Psoas muscle (tissue), 7 donors: ENCODE measurements at regions not wholly inside any gene's neighbourhood (a gene's known extent, or its start where the extent isn't known, plus 50 kb on each side); places are given as distances from the start of the nearest gene placed in this dataset.

ENCODE experiments used
- ATAC-seq, 4 donors: fragments of 200-7000 bp; cut with Tn5 transposase; one replicate each; pipeline ENCODE4 v1.9.1; 2020; ENCODE audit warnings: moderate library complexity in 3 of 4, mild to moderate bottlenecking in 2 of 4
- DNase-seq, 2 donors: peaks; one replicate each; pipeline ENCODE4 v3.0.0-alpha.2; 2020
- H3K27ac ChIP-seq: fragments of 200-600 bp; one replicate; pipeline ENCODE4 v1.8.0; 2022
- H3K27me3 ChIP-seq, 3 donors: fragments of 200-600 bp in 1 of 3; one replicate each; pipeline versions ENCODE4 v1.6.1 to v1.8.0; 2013 to 2022; ENCODE audit warnings: low read length in 2 of 3, mild to moderate bottlenecking in 2 of 3, moderate library complexity in 1 of 3; ENCODE audit not compliant: insufficient read depth in 3 of 3
- H3K36me3 ChIP-seq, 2 donors: fragments of 200-600 bp in 1 of 2; one replicate each; pipeline versions ENCODE4 v1.6.1 to v1.8.0; 2013 to 2022; ENCODE audit warnings: low read depth in 1 of 2, mild to moderate bottlenecking in 1 of 2, moderate library complexity in 1 of 2; ENCODE audit not compliant: insufficient read depth in 1 of 2
- H3K4me1 ChIP-seq: fragments of 200-600 bp; one replicate; pipeline ENCODE4 v1.8.0; 2022
- H3K4me3 ChIP-seq: fragments of 200-600 bp; one replicate; pipeline ENCODE4 v1.8.0; 2022; ENCODE audit warnings: mild to moderate bottlenecking
- H3K9me3 ChIP-seq: fragments of 200-600 bp; one replicate; pipeline ENCODE4 v1.8.0; 2022
- CTCF ChIP-seq: fragments of 200-600 bp; IDR thresholded peaks from one replicate; pipeline ENCODE4 v1.8.0; 2022; ENCODE audit warnings: antibody characterized with exemption
- WGBS, 3 donors: extraction: QIAGEN DNeasy Blood & Tissue Kit; methylation state at CpG; one replicate each; pipeline versions ENCODE4 v1.1.6 to v1.1.7; 2013; 5-methylcytosine and 5-hydroxymethylcytosine counted together
- intact Hi-C, 2 donors: fragments of 100-400 bp; cut with DNase I; formaldehyde crosslinking; loops; one replicate each; pipeline versions ENCODE4 v1.11.0 to v1.14.2; 2022
- donor health status: healthy with polysubstance abuse.
- donor health status: DM: no; HTN: no; CAD: no; lungs with moderate emphysema.
- donor health status: Bipolar disorder and iron deficiency.
- donor health status: healthy.
- donor health status: DM: yes; HTN: yes; CAD: no.
- donor health status: DM: no; HTN: no; CAD: no.
- donor health status: DM: yes; HTN: yes; CAD: no.

GRCh38 chr14:87581298-87581697 is 411.7 kb downstream of the GALC start:
- Histone ChIP-seq H3K9me3 (no peaks in the 10 kb centered on the region), H3K36me3 (no peaks in the 10 kb centered on the region), H3K4me3 (no peak overlapping the region), H3K27ac (no peak overlapping the region), H3K4me1 (no peaks in the 10 kb centered on the region), H3K27me3 (no peaks in the 10 kb centered on the region)
- WGBS, 3 donors: 63 to 79% (median 63%) methylated on average over 2 of the region's 2 CpGs
- TF ChIP-seq CTCF: no peak
- intact Hi-C loops: no loop called here
- no peak for DNase-seq
- no peak for ATAC-seq

- H3K27ac ChIP-seq: no peak overlapping the region
- no peaks in the 10 kb centered on the region for H3K27me3 ChIP-seq
- H3K36me3 ChIP-seq: no peaks in the 10 kb centered on the region
- DNase-seq (no peak), ATAC-seq (no peak)
- 33 to 37% (median 34%) methylated on average over 2 of the region's 2 CpGs for whole genome bisulfite sequencing, 3 donors
- H3K4me1 ChIP-seq: no peaks in the 10 kb centered on the region
- no peaks in the 10 kb centered on the region for H3K9me3 ChIP-seq
- intact Hi-C loops: no loop called here
- no peak overlapping the region for H3K4me3 ChIP-seq
- TF ChIP-seq CTCF: no peak
These were observed 413.9 kb downstream of the GALC start for GRCh38 chr14:87579036-87579435.

GRCh38 chr14:87575378-87575777 is 417.6 kb downstream of the GALC start:
- Histone ChIP-seq H3K4me3 (no peak overlapping the region), H3K27ac (no peak overlapping the region), H3K36me3 (no peaks in the 10 kb centered on the region), H3K4me1 (no peaks in the 10 kb centered on the region), H3K9me3 (no peaks in the 10 kb centered on the region), H3K27me3 (no peaks in the 10 kb centered on the region)
- intact Hi-C loops: no loop called here
- WGBS, 3 donors: 89 to 91% (median 90%) methylated on average over 6 of the region's 6 CpGs
- ATAC-seq (no peak), DNase-seq (no peak)
- no peak for TF ChIP-seq CTCF

GRCh38 chr14:87573591-87573990 is 419.4 kb downstream of the GALC start:
- no peaks in the 10 kb centered on the region for H3K36me3 ChIP-seq
- H3K27me3 ChIP-seq: no peaks in the 10 kb centered on the region
- intact Hi-C loops: no loop called here
- ATAC-seq: no peak
- H3K27ac ChIP-seq: no peak overlapping the region
- WGBS, 3 donors: 62 to 79% (median 62%) methylated on average over 2 of the region's 2 CpGs
- H3K4me3 ChIP-seq: no peak overlapping the region
- no peak for DNase-seq
- H3K4me1 ChIP-seq: no peaks in the 10 kb centered on the region
- no peak for TF ChIP-seq CTCF
- H3K9me3 ChIP-seq: no peaks in the 10 kb centered on the region

- H3K9me3 ChIP-seq: no peaks in the 10 kb centered on the region
- no peak overlapping the region for H3K4me3 ChIP-seq
- DNase-seq: no peak
- H3K36me3 ChIP-seq: no peaks in the 10 kb centered on the region
- no peaks in the 10 kb centered on the region for H3K4me1 ChIP-seq
- no peak overlapping the region for H3K27ac ChIP-seq
- 19 to 21% (median 20%) methylated on average over 4 of the region's 4 CpGs for WGBS, 3 donors
- H3K27me3 ChIP-seq: no peaks in the 10 kb centered on the region
- no peak for ATAC-seq
- intact Hi-C loops: no loop called here
- TF ChIP-seq CTCF: no peak
These were observed 425.2 kb downstream of the GALC start for GRCh38 chr14:87567618-87568295.
